H1 (cell line): ENCODE measurements at regions not wholly inside any gene's neighbourhood (a gene's known extent, or its start where the extent isn't known, plus 50 kb on each side); places are given as distances from the start of the nearest gene placed in this dataset.

Source experiments
- CBX5 ChIP-seq: fragments of 300-800, 300-1000 bp; sonication (generic); IDR thresholded peaks from 2 replicates; pipeline ENCODE4 v1.7.1; 2016; ENCODE audit warnings: antibody characterized with exemption, low read length, low read depth
- CHD2 ChIP-seq: IDR thresholded peaks from 2 replicates; pipeline ENCODE4 v1.6.1; 2012; ENCODE audit warnings: low read length, improper control_type of control experiment
- CTCF ChIP-seq, 3 experiments: IDR thresholded peaks; 1 replicate in 2 of 3; 2 replicates in 1 of 3; pipeline versions ENCODE4 v1.5.1 to v1.6.1; 2011; ENCODE audit warnings: low read length in 3 of 3, mild to moderate bottlenecking in 3 of 3, inconsistent platforms in 2 of 3, low read depth in 1 of 3, moderate library complexity in 1 of 3; ENCODE audit not compliant: insufficient read depth in 1 of 3; ENCODE audit errors: control extremely low read depth in 1 of 3
- EZH2 ChIP-seq: fragments of 200-600 bp; sonication (generic); IDR thresholded peaks from 2 replicates; pipeline ENCODE4 v1.7.1; 2012; ENCODE audit warnings: low read depth, mild to moderate bottlenecking, moderate library complexity, low read length, inconsistent platforms; ENCODE audit not compliant: severe bottlenecking
- GABPA ChIP-seq: IDR thresholded peaks from 2 replicates; pipeline ENCODE4 v1.6.1; 2011; ENCODE audit warnings: mild to moderate bottlenecking, low read length, moderate library complexity, borderline replicate concordance; ENCODE audit not compliant: insufficient read depth
- GTF2F1 ChIP-seq: IDR thresholded peaks from 2 replicates; pipeline ENCODE4 v1.6.1; 2012; ENCODE audit warnings: low read depth, low read length, improper control_type of control experiment, borderline replicate concordance
- MAFK ChIP-seq: IDR thresholded peaks from 2 replicates; pipeline ENCODE4 v1.6.1; 2012; ENCODE audit warnings: low read depth, mild to moderate bottlenecking, improper control_type of control experiment, low read length
- MAX ChIP-seq: IDR thresholded peaks from 2 replicates; pipeline ENCODE4 v1.6.1; 2012; ENCODE audit warnings: inconsistent platforms
- NANOG ChIP-seq: IDR thresholded peaks from 2 replicates; pipeline ENCODE4 v1.6.1; 2011; ENCODE audit warnings: low read length, low read depth, mild to moderate bottlenecking, inconsistent platforms; ENCODE audit not compliant: insufficient read depth, poor library complexity, severe bottlenecking
- POLR2A ChIP-seq, 2 experiments: IDR thresholded peaks; 1 replicate in 1 of 2; 2 replicates in 1 of 2; pipeline ENCODE4 v1.6.1; 2011; ENCODE audit warnings: low read depth in 2 of 2, low read length in 2 of 2, mild to moderate bottlenecking in 2 of 2; ENCODE audit errors: control extremely low read depth in 1 of 2
- POLR2AphosphoS5 ChIP-seq: IDR thresholded peaks from 2 replicates; pipeline ENCODE4 v1.6.1; 2011; ENCODE audit warnings: low read depth, low read length
- RAD21 ChIP-seq, 2 experiments: IDR thresholded peaks in 1 of 2; conservative IDR thresholded peaks in 1 of 2; 2 replicates each; pipeline ENCODE4 v1.6.1; 2011; ENCODE audit warnings: low read depth in 2 of 2, low read length in 2 of 2, improper control_type of control experiment in 1 of 2, inconsistent platforms in 1 of 2, mild to moderate bottlenecking in 1 of 2, moderate library complexity in 1 of 2
- TAF1 ChIP-seq: IDR thresholded peaks from 2 replicates; pipeline ENCODE4 v1.6.1; 2011; ENCODE audit warnings: mild to moderate bottlenecking, low read depth, low read length

- no peak for TF ChIP-seq CTCF (IDR thresholded peaks at IDR 0.05; ENCODE audit: control extremely low read depth in 1 of 3, insufficient read depth in 1 of 3, low read depth in 1 of 3, low read length in 3 of 3)
- TF ChIP-seq CBX5 = no peak
- no peak for TF ChIP-seq EZH2
- no peak for TF ChIP-seq MAX
- TF ChIP-seq NANOG = no peak
- no peak for TF ChIP-seq MAFK
- no peak for TF ChIP-seq GABPA
- TF ChIP-seq RAD21 (IDR thresholded peaks at IDR 0.05 in 1 of 2, conservative IDR thresholded peaks at IDR 0.05 in 1 of 2; ENCODE audit: low read depth in 2 of 2, low read length in 2 of 2) = no peak
- no peak for TF ChIP-seq POLR2AphosphoS5
- no peak for TF ChIP-seq CHD2
- no peak for TF ChIP-seq GTF2F1
- TF ChIP-seq POLR2A (IDR thresholded peaks at IDR 0.05; ENCODE audit: control extremely low read depth in 1 of 2, low read depth in 2 of 2, low read length in 2 of 2) = no peak
- no peak for TF ChIP-seq TAF1
These were observed 314.4 kb downstream of the AASDHPPT start for GRCh38 chr11:106391771-106392420.
